Trophoblast cell (in vitro differentiated cells and primary cell): ENCODE measurements at regions not wholly inside any gene's neighbourhood (a gene's known extent, or its start where the extent isn't known, plus 50 kb on each side); places are given as distances from the start of the nearest gene placed in this dataset.

Experiments
- DNase-seq, 2 donors: peaks; one replicate each; pipeline ENCODE4 v3.0.0-alpha.2; 2016
- H2AFZ ChIP-seq: 2 replicates; pipeline ENCODE4 v1.6.1; 2013; ENCODE audit warnings: low read length, moderate library complexity, mild to moderate bottlenecking; ENCODE audit not compliant: insufficient read depth, poor library complexity
- H2AK5ac ChIP-seq: 2 replicates; pipeline ENCODE4 v1.6.1; 2013; ENCODE audit warnings: mild to moderate bottlenecking, low read length
- H2BK120ac ChIP-seq: 2 replicates; pipeline ENCODE4 v1.6.1; 2013; ENCODE audit warnings: low read length, mild to moderate bottlenecking, moderate library complexity; ENCODE audit not compliant: insufficient read depth, poor library complexity
- H2BK12ac ChIP-seq: 2 replicates; pipeline ENCODE4 v1.6.1; 2013; ENCODE audit warnings: mild to moderate bottlenecking, low read length, moderate library complexity
- H2BK5ac ChIP-seq: 2 replicates; pipeline ENCODE4 v1.6.1; 2013; ENCODE audit warnings: low read length, low read depth, moderate library complexity, mild to moderate bottlenecking; ENCODE audit not compliant: poor library complexity
- H3K14ac ChIP-seq: 2 replicates; pipeline ENCODE4 v1.6.1; 2013; ENCODE audit warnings: mild to moderate bottlenecking, low read length
- H3K18ac ChIP-seq: 2 replicates; pipeline ENCODE4 v1.6.1; 2013; ENCODE audit warnings: mild to moderate bottlenecking, low read length
- H3K23ac ChIP-seq: 2 replicates; pipeline ENCODE4 v1.6.1; 2013; ENCODE audit warnings: low read length
- H3K27ac ChIP-seq: 2 replicates; pipeline ENCODE4 v1.5.1; 2013; ENCODE audit warnings: low read depth, mild to moderate bottlenecking, inconsistent platforms, low read length, moderate library complexity
- H3K27me3 ChIP-seq: 2 replicates; pipeline ENCODE4 v1.6.1; 2013; ENCODE audit warnings: inconsistent platforms, mild to moderate bottlenecking, low read length, moderate library complexity; ENCODE audit not compliant: insufficient read depth
- H3K36me3 ChIP-seq, 2 experiments: 1 replicate in 1 of 2; 2 replicates in 1 of 2; pipeline ENCODE4 v1.6.1; 2013; ENCODE audit warnings: low read length in 2 of 2, mild to moderate bottlenecking in 2 of 2, moderate library complexity in 1 of 2; ENCODE audit not compliant: insufficient read depth in 2 of 2, control insufficient read depth in 1 of 2
- H3K4ac ChIP-seq: 2 replicates; pipeline ENCODE4 v1.6.1; 2013; ENCODE audit warnings: low read depth, mild to moderate bottlenecking, low read length, moderate library complexity
- H3K4me1 ChIP-seq, 2 experiments: 1 replicate in 1 of 2; 2 replicates in 1 of 2; pipeline ENCODE4 v1.6.1; 2013; ENCODE audit warnings: low read length in 2 of 2, mild to moderate bottlenecking in 2 of 2, moderate library complexity in 1 of 2; ENCODE audit not compliant: insufficient read depth in 2 of 2, control insufficient read depth in 1 of 2
- H3K4me2 ChIP-seq: 2 replicates; pipeline ENCODE4 v1.6.1; 2013; ENCODE audit warnings: inconsistent platforms, mild to moderate bottlenecking, low read length, moderate library complexity
- H3K4me3 ChIP-seq: 2 replicates; pipeline ENCODE4 v1.5.1; 2013; ENCODE audit warnings: mild to moderate bottlenecking, low read depth, low read length, inconsistent platforms
- H3K79me1 ChIP-seq: one replicate; pipeline ENCODE4 v1.6.1; 2013; ENCODE audit warnings: low read length
- H3K79me2 ChIP-seq: 2 replicates; pipeline ENCODE4 v1.6.1; 2013; ENCODE audit warnings: low read length, mild to moderate bottlenecking; ENCODE audit not compliant: control insufficient read depth, insufficient read depth, poor library complexity
- H3K9ac ChIP-seq: 2 replicates; pipeline ENCODE4 v1.6.1; 2013; ENCODE audit warnings: mild to moderate bottlenecking, low read length
- H3K9me3 ChIP-seq: 2 replicates; pipeline ENCODE4 v1.6.1; 2013; ENCODE audit warnings: low read depth, mild to moderate bottlenecking, control low read depth, inconsistent platforms, low read length; ENCODE audit not compliant: insufficient read depth
- H4K12ac ChIP-seq: 2 replicates; pipeline ENCODE4 v1.6.1; 2013; ENCODE audit warnings: low read depth, mild to moderate bottlenecking, low read length, moderate library complexity
- H4K8ac ChIP-seq: 2 replicates; pipeline ENCODE4 v1.6.1; 2013; ENCODE audit warnings: low read depth, mild to moderate bottlenecking, low read length, moderate library complexity
- H4K91ac ChIP-seq: one replicate; pipeline ENCODE4 v1.6.1; 2013; ENCODE audit warnings: low read depth, mild to moderate bottlenecking, low read length, moderate library complexity
- WGBS: extraction: QIAGEN DNeasy Blood & Tissue Kit; methylation state at CpG from one replicate; pipeline ENCODE4 v1.1.7; 2013; ENCODE audit warnings: missing lambda C conversion rate; ENCODE audit not compliant: insufficient read length, insufficient coverage; ENCODE audit errors: extremely low coverage; 5-methylcytosine and 5-hydroxymethylcytosine counted together

DNA sequence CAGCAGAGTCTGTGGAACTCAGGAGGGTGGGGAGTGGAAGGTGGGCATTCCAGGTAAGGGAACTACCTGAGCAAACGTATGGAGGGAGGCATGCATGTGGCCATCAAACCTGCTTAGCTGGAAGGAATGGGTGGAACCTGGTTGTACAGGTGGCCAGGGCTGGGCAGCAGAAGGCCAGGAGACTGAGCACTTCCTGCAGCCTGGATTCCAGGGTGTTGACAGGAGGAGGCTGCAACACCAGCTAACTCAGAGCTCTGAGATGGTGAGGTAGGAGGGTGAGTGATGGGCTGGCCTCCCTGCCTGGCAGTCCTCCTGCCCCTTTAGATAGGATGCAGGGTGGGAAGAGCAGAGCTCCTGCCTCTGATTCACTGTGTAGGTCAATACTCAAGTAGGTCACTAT is 92.5 kb upstream of the CPEB4 start:
- no peak overlapping the region for H3K18ac ChIP-seq
- H4K12ac ChIP-seq: no peak overlapping the region
- H2BK120ac ChIP-seq: no peak overlapping the region
- no peak overlapping the region for H4K8ac ChIP-seq
- H3K14ac ChIP-seq: no peak overlapping the region
- H4K91ac ChIP-seq: no peak overlapping the region
- H3K9ac ChIP-seq: no peak overlapping the region
- H3K4me1 ChIP-seq: peaks cover 3 to 10% of the 10 kb centered on the region in 2 experiments
- no peaks in the 10 kb centered on the region for H3K79me2 ChIP-seq
- no peak overlapping the region for H3K4ac ChIP-seq
- no peak overlapping the region for H3K4me2 ChIP-seq
- H2BK12ac ChIP-seq: no peak overlapping the region
- no peaks in the 10 kb centered on the region for H3K9me3 ChIP-seq
- no peak overlapping the region for H2BK5ac ChIP-seq
- H3K4me3 ChIP-seq: no peak overlapping the region
- DNase-seq: peak; percentile 93 to 94
- H3K23ac ChIP-seq: no peak overlapping the region
- H3K27me3 ChIP-seq: no peaks in the 10 kb centered on the region
- H3K79me1 ChIP-seq: no peaks in the 10 kb centered on the region
- H2AK5ac ChIP-seq: no peak overlapping the region
- WGBS: no CpG with 5 or more reads among the region's 1 CpG
- H2AFZ ChIP-seq: no peak overlapping the region
- H3K27ac ChIP-seq: no peak overlapping the region
- H3K36me3 ChIP-seq: no peaks in the 10 kb centered on the region

DNA sequence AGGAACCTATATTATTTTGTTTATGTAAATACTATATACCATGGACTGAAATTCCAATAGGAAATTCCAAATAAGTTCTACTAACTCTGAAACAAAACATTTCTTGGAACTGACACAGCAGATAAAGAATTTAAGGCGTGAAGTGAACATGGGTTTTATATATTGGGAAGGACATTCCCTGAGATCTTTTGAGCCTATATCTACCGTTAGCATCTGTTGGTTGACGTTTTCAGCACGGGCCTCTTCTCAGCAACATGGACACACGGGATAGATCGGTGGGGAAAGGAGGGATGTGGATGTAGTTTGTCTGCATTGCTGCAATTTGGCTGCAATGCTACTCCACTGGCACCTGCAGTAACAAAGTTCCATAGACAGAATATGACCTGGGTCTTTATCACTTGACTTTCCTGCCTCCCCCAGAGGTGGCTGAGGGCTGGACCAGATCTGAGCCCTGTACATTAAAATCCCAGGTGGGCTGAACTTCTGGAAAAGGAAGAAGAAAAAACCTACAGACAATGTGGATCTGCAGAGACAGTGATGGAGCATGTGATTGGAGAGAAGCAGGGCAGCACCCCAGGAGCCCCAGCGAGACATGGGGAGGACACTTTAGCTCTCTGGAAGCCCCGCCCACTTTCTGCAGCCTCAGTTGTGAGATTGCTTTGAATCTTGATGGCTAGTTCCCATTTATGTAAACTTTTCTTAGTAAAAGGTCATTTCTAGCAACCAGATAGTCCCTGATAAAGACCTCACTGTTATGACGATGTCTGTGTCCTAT is 91.2 kb upstream of the CPEB4 start:
- Histone ChIP-seq H2AFZ (no peak overlapping the region), H3K18ac (no peak overlapping the region), H3K27ac (no peak overlapping the region), H3K4me2 (no peak overlapping the region), H4K8ac (no peak overlapping the region), H3K23ac (no peak overlapping the region), H2BK12ac (no peak overlapping the region), H3K9ac (no peak overlapping the region), H3K27me3 (no peaks in the 10 kb centered on the region), H3K4ac (no peak overlapping the region), H3K4me3 (no peak overlapping the region), H4K12ac (no peak overlapping the region), H2BK120ac (no peak overlapping the region), H3K14ac (no peak overlapping the region), H2AK5ac (peak overlapping the region; percentile 16), H4K91ac (no peak overlapping the region), H3K36me3 (no peaks in the 10 kb centered on the region), H3K79me2 (no peaks in the 10 kb centered on the region), H3K9me3 (no peaks in the 10 kb centered on the region), H3K4me1 (peaks cover 3 to 10% of the 10 kb centered on the region in 2 experiments), H3K79me1 (no peaks in the 10 kb centered on the region), H2BK5ac (no peak overlapping the region)
- peak; percentile 78 to 93 for DNase-seq
- WGBS: no CpG with 5 or more reads among the region's 9 CpGs

DNA sequence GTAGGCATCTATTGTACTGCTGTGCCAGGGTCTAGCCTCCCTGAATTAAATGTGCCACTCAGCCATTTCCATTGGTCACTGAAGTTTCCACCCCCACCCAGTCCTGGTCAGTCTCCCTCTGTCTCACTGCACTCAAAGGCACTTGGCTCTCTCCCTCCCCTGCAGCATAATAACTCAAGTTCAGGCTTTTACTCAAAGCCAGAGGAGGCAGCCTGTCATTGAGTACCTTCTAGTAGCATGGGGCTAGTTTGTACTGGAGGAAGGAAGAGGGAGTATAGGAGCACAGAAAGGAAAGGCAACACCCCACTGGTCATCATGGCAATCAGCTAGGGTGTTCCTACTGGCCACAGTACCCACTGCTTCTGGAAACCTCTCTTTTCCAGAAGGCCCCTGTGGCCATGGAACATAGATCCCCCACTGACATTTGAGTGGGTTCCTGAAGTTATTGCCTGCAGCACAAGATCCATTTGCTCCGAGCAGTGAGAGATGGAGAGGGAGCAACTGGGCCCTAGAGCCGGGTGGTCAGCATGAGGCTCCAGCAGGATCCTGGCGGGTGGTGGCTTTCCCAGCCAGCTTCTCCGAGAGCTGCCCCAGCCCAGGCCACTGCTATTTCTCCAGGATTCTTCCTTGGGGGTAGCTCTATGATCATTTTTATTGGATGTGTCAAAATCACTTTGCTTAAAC is 89.9 kb upstream of the CPEB4 start:
- H4K91ac ChIP-seq: no peak overlapping the region
- H2BK120ac ChIP-seq: no peak overlapping the region
- WGBS: no CpG with 5 or more reads among the region's 4 CpGs

DNA sequence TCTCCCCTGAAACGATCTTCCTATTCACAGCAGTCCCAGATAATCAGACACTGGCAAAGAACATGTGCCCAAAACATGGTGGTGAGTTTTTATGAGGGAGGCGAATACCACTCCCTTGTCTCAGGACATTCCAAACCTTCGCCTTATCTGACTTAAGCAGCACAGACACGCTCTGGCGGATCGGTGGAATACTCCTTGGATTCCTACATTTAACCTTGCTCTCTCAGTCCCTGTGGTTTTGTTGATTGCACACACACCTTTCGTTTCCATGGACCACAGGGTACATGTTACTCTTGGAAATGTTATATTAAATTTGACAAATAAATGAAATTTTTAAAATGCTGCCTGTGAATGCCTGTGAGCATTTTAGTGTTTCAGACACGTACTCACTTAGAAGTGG is 87.8 kb upstream of the CPEB4 start:
- H3K27ac ChIP-seq: no peak overlapping the region
- H3K14ac ChIP-seq: no peak overlapping the region
- no peaks in the 10 kb centered on the region for H3K36me3 ChIP-seq
- H4K8ac ChIP-seq: no peak overlapping the region
- WGBS: no CpG with 5 or more reads among the region's 8 CpGs
- H3K79me2 ChIP-seq: no peaks in the 10 kb centered on the region
- no peak overlapping the region for H2AFZ ChIP-seq
- no peak overlapping the region for H4K12ac ChIP-seq
- H2BK120ac ChIP-seq: no peak overlapping the region
- H4K91ac ChIP-seq: no peak overlapping the region
- H3K4me3 ChIP-seq: no peak overlapping the region
- no peak overlapping the region for H3K4ac ChIP-seq
- H3K18ac ChIP-seq: no peak overlapping the region
- H3K9me3 ChIP-seq: no peaks in the 10 kb centered on the region
- peak; percentile 90 to 96 for DNase-seq
- H2AK5ac ChIP-seq: no peak overlapping the region
- H3K4me1 ChIP-seq: peaks cover 3 to 4% of the 10 kb centered on the region in 2 experiments
- H3K27me3 ChIP-seq: no peaks in the 10 kb centered on the region
- H3K9ac ChIP-seq: no peak overlapping the region
- H3K4me2 ChIP-seq: no peak overlapping the region
- no peak overlapping the region for H2BK12ac ChIP-seq
- no peak overlapping the region for H3K23ac ChIP-seq
- H3K79me1 ChIP-seq: no peaks in the 10 kb centered on the region
- no peak overlapping the region for H2BK5ac ChIP-seq

More for the DNA sequence above, 89.9 kb upstream of the CPEB4 start:
- no peaks in the 10 kb centered on the region for H3K9me3 ChIP-seq
- no peak overlapping the region for H3K23ac ChIP-seq
- H3K4me2 ChIP-seq: no peak overlapping the region
- no peak for DNase-seq
- H3K4ac ChIP-seq: no peak overlapping the region
- no peaks in the 10 kb centered on the region for H3K79me1 ChIP-seq
- no peak overlapping the region for H3K9ac ChIP-seq
- peaks cover 3 to 4% of the 10 kb centered on the region in 2 experiments for H3K4me1 ChIP-seq
- H4K12ac ChIP-seq: no peak overlapping the region
- no peak overlapping the region for H2BK5ac ChIP-seq
- H2AK5ac ChIP-seq: no peak overlapping the region
- no peaks in the 10 kb centered on the region for H3K27me3 ChIP-seq
- H3K18ac ChIP-seq: no peak overlapping the region
- no peak overlapping the region for H4K8ac ChIP-seq
- H3K36me3 ChIP-seq: no peaks in the 10 kb centered on the region
- H3K79me2 ChIP-seq: no peaks in the 10 kb centered on the region
- no peak overlapping the region for H3K14ac ChIP-seq
- no peak overlapping the region for H2AFZ ChIP-seq
- H3K4me3 ChIP-seq: no peak overlapping the region
- no peak overlapping the region for H2BK12ac ChIP-seq
- no peak overlapping the region for H3K27ac ChIP-seq
